NCI-H2196 (cell line): ENCODE measurements at regions not wholly inside any gene's neighbourhood (a gene's known extent, or its start where the extent isn't known, plus 50 kb on each side); places are given as distances from the start of the nearest gene placed in this dataset.
"Not testable (repeated sequence)": the region's sequence is repeated elsewhere in the genome, so short reads cannot be mapped to it uniquely, and the experiment has no call there.

Source experiments
- DNase-seq: peaks from one replicate; lab custom pipeline; 2025; ENCODE audit not compliant: unreplicated experiment; lab: John Stamatoyannopoulos, UW

- no peak for DNase-seq
Observed at GRCh38 chr7:13633857-13634256, 355.6 kb downstream of the ETV1 start.

- no peak for DNase-seq
Observed at GRCh38 chr7:13639396-13639795, 350.1 kb downstream of the ETV1 start.

DNA sequence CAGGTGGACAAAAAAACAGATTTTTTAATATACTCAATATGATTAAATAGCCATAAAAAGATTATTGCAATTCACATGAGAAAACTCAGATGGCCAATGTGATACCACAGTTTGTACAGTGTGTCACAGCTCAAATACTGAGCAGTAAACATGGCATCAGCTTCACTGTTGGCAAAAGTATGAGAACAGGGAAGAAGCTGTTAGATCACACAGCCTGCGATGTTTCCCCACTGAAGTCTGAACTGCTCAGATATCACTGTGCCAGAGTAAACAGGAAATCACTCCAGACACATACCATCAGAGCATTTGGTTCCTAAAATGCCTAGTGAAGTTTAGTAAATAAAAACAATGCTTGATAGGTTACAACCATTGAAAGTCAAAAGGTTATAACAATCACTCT is 347.8 kb downstream of the ETV1 start:
- peak; percentile 4 for DNase-seq

GRCh38 chr7:13651167-13651566 is 338.3 kb downstream of the ETV1 start:
- DNase-seq, result no peak

GRCh38 chr7:13656330-13656729 is 333.1 kb downstream of the ETV1 start:
- DNase-seq, result no peak

DNA sequence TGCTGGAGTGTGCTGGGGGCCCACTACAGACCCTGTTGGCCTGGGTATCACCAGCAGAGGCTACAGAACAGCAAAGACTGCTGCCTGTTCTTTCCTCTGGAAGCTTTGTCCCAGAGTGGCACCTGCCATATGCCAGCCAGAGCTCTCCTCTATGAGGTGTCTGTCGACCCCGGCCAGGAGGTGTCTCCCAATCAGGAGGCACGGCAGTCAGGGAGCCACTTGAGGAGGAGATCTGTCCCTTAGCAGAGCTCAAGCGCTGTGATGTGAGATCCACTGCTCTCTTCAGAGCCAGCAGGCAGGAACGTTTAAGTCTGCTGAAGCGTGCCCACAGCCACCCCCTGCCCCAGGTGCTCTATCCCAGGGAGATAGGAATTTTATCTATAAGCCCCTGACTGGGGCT is 316.2 kb downstream of the ETV1 start:
- no peak for DNase-seq

GRCh38 chr7:13682626-13683025 is 306.8 kb downstream of the ETV1 start:
- DNase-seq, result no peak

DNA sequence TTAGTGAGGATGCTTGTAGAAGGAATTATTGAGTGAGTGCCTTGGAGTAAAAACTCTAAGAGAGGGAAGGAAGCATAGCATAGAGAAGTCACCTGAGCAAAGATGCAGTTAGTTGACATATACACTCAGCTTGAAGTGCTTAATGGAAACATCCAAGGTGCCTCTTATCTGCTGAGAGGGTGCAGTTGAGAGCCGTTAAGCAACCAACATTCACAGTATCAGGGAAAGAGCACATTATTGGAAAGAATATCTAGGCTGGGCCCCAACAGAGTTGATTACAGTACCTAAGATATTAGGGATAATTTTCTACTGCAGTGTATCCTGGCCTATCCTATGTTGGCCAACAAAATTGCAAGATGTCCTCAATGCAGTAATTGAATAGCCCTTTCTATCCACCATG is 302.0 kb downstream of the ETV1 start:
- DNase-seq, result no peak

DNA sequence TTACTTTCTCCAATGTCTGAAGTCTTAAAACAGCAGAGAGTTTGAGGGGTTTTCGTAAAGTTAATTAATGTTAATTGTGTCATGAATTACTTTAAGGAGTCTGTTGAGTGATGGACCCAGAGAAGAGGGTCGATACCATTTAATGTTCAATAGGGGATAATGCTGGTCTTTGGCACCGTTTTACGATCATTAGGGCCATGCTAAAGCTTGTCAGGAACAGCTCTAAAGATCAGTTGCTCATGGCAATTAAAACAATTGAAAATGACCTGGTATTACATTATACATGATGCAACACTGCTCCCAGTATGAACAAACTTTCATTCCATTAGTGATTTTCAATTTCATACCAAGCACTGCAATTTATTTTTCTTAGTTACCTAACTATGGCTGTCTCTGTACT is 296.9 kb downstream of the ETV1 start:
- DNase-seq, result no peak

GRCh38 chr7:13702251-13702650 is 287.2 kb downstream of the ETV1 start:
- DNase-seq, result no peak

- no peak for DNase-seq
Observed at GRCh38 chr7:13708670-13709069, 280.8 kb downstream of the ETV1 start.

DNA sequence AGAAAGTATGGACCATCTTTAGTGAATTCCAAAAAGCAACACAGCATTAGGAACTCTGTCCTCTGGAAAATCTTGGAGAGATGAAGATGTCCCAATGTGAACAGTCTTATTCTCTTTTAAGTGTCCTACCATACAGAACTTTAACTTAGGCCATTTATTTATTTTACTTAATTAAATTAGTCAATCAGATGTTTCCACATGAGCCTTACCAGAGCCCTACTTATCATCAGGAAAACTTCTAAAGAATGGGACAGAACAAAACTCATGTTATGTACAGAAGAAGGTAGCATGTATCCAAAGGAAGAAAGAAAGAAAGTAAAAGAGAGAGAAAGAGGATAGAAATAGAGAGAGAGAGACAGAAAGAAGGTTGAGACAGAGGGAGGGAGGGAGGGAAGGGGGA is 276.4 kb downstream of the ETV1 start:
- no peak for DNase-seq

GRCh38 chr7:13715534-13715933 is 273.9 kb downstream of the ETV1 start:
- no peak for DNase-seq

DNA sequence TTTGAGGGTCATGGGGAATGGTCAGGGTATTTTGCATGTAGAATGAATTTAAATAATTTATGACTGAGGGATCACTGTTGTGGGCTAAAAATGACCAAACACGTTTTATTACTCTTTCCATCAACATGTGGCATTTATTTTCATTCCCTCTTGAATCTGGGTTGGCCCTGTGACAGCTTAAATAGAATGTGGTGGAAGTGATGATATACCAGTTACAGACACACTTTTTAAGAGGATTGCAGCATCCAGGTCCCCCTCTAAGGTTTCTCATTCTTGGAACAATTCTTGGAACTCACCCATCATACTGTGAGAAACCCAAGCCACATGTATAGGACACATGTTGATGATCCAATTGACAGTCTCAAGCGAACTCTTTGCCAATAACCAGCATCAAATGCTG is 272.4 kb downstream of the ETV1 start:
- no peak for DNase-seq

- DNase-seq, result no peak
Observed at GRCh38 chr7:13724191-13724976, 265.1 kb downstream of the ETV1 start.

- DNase-seq, result no peak
Observed at GRCh38 chr7:13724977-13725566, 264.4 kb downstream of the ETV1 start.

DNA sequence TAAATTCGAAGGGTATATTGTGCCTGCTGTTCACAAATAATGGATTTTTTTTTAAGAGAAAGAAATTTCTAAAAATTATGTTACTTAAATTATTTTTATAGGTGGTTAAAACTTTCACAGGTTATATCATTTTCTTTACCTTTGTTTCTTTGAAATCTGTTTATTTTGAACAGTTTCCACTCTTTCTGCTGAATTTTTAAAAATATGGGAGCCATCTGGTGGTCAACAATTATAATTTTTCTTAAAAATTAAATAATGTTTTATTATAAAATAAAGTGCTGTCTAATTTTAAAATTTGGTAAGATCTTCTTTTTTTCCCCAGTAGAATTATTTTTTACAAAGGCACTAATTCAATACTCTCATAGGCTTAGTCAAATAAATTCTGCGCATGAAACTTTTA is 263.9 kb downstream of the ETV1 start:
- DNase-seq, result no peak

- no peak for DNase-seq
Observed at GRCh38 chr7:13727279-13727678, 262.2 kb downstream of the ETV1 start.

GRCh38 chr7:13727751-13728150 is 261.7 kb downstream of the ETV1 start:
- no peak for DNase-seq

GRCh38 chr7:13728430-13728829 is 261.0 kb downstream of the ETV1 start:
- DNase-seq, result not testable (repeated sequence)

GRCh38 chr7:13731643-13732042 is 257.8 kb downstream of the ETV1 start:
- no peak for DNase-seq

GRCh38 chr7:13737563-13737962 is 251.9 kb downstream of the ETV1 start:
- DNase-seq, result no peak

GRCh38 chr7:13742126-13742525 is 247.3 kb downstream of the ETV1 start:
- peak; percentile 4 for DNase-seq
